NCI-H748 (cell line): ENCODE measurements at regions not wholly inside any gene's neighbourhood (a gene's known extent, or its start where the extent isn't known, plus 50 kb on each side); places are given as distances from the start of the nearest gene placed in this dataset.

Source experiments
- DNase-seq: peaks from one replicate; lab custom pipeline; 2025; ENCODE audit not compliant: unreplicated experiment; lab: John Stamatoyannopoulos, UW

GRCh38 chr21:16287046-16287445 is 557.3 kb downstream of the USP25 start:
- no peak for DNase-seq

- no peak for DNase-seq
These were observed 561.5 kb downstream of the USP25 start for GRCh38 chr21:16291296-16291695.

- no peak for DNase-seq
These were observed 564.3 kb downstream of the USP25 start for GRCh38 chr21:16294128-16294527.

- no peak for DNase-seq
These were observed 573.1 kb downstream of the USP25 start for GRCh38 chr21:16302851-16303282.

GRCh38 chr21:16304174-16305095 is 574.7 kb downstream of the USP25 start:
- no peak for DNase-seq

GRCh38 chr21:16305686-16306085 is 575.9 kb downstream of the USP25 start:
- DNase-seq = no peak

GRCh38 chr21:16307256-16307655 is 577.5 kb downstream of the USP25 start:
- no peak for DNase-seq

- DNase-seq = no peak
These were observed 578.5 kb downstream of the USP25 start for GRCh38 chr21:16308269-16308668.

- no peak for DNase-seq
These were observed 579.6 kb downstream of the USP25 start for GRCh38 chr21:16309250-16309971.

- no peak for DNase-seq
These were observed 580.4 kb downstream of the USP25 start for GRCh38 chr21:16310176-16310575.

- DNase-seq = no peak
These were observed 581.4 kb downstream of the USP25 start for GRCh38 chr21:16311229-16311628.

- no peak for DNase-seq
These were observed 582.5 kb downstream of the USP25 start for GRCh38 chr21:16312321-16312720.

GRCh38 chr21:16315223-16315622 is 585.4 kb downstream of the USP25 start:
- DNase-seq = no peak

- DNase-seq = no peak
These were observed 589.0 kb downstream of the USP25 start for GRCh38 chr21:16318651-16319300.

- DNase-seq = no peak
These were observed 590.3 kb downstream of the USP25 start for GRCh38 chr21:16320110-16320509.

GRCh38 chr21:16322454-16322853 is 592.7 kb downstream of the USP25 start:
- DNase-seq = no peak

- no peak for DNase-seq
These were observed 593.8 kb downstream of the USP25 start for GRCh38 chr21:16323596-16323995.

GRCh38 chr21:16324630-16325029 is 594.8 kb downstream of the USP25 start:
- no peak for DNase-seq

GRCh38 chr21:16330082-16330907 is 600.5 kb downstream of the USP25 start:
- peak; percentile 53 for DNase-seq

GRCh38 chr21:16330908-16331268 is 601.1 kb downstream of the USP25 start:
- no peak for DNase-seq

GRCh38 chr21:16337266-16337665 is 607.5 kb downstream of the USP25 start:
- no peak for DNase-seq
